ENCODE measurements at regions not wholly inside any gene's neighbourhood (a gene's known extent, or its start where the extent isn't known, plus 50 kb on each side); places are given as distances from the start of the nearest gene placed in this dataset.

GRCh38 chr9:75414371-75415160 lies 326.3 kb downstream of the OSTF1 start:
- DNase-seq (ENCODE audit: low read depth), result no peak
- TF ChIP-seq CTCF (conservative IDR thresholded peaks at IDR 0.05; ENCODE audit: control insufficient read depth, insufficient read depth, low read depth, low read length), result no peak
- H3K4me3 ChIP-seq (ENCODE audit: control insufficient read depth, low read depth, low read length), result no peak overlapping the region

GRCh38 chr9:75417471-75417870 lies 329.2 kb downstream of the OSTF1 start:
- no peak for TF ChIP-seq CTCF (conservative IDR thresholded peaks at IDR 0.05; ENCODE audit: control insufficient read depth, insufficient read depth, low read depth, low read length)
- no peak for DNase-seq (ENCODE audit: low read depth)

GRCh38 chr9:75418518-75418917 lies 330.2 kb downstream of the OSTF1 start:
- DNase-seq (ENCODE audit: low read depth), result no peak
- no peak for TF ChIP-seq CTCF (conservative IDR thresholded peaks at IDR 0.05; ENCODE audit: control insufficient read depth, insufficient read depth, low read depth, low read length)
- no peak overlapping the region for H3K4me3 ChIP-seq (ENCODE audit: control insufficient read depth, low read depth, low read length)

More at GRCh38 chr9:75417471-75417870, 329.2 kb downstream of the OSTF1 start:
- no peak overlapping the region for H3K4me3 ChIP-seq (ENCODE audit: control insufficient read depth, low read depth, low read length)

GRCh38 chr9:75422944-75423522 lies 334.7 kb downstream of the OSTF1 start:
- no peak for DNase-seq (ENCODE audit: low read depth)
- TF ChIP-seq CTCF (conservative IDR thresholded peaks at IDR 0.05; ENCODE audit: control insufficient read depth, insufficient read depth, low read depth, low read length), result no peak

GRCh38 chr9:75429531-75430475 lies 341.5 kb downstream of the OSTF1 start:
- DNase-seq (ENCODE audit: low read depth), result no peak
- no peak for TF ChIP-seq CTCF (conservative IDR thresholded peaks at IDR 0.05; ENCODE audit: control insufficient read depth, insufficient read depth, low read depth, low read length)
- no peak overlapping the region for H3K4me3 ChIP-seq (ENCODE audit: control insufficient read depth, low read depth, low read length)

More at GRCh38 chr9:75422944-75423522, 334.7 kb downstream of the OSTF1 start:
- H3K4me3 ChIP-seq (ENCODE audit: control insufficient read depth, low read depth, low read length), result no peak overlapping the region

GRCh38 chr9:75431375-75431774 lies 343.1 kb downstream of the OSTF1 start:
- no peak for DNase-seq (ENCODE audit: low read depth)
- no peak overlapping the region for H3K4me3 ChIP-seq (ENCODE audit: control insufficient read depth, low read depth, low read length)
- no peak for TF ChIP-seq CTCF (conservative IDR thresholded peaks at IDR 0.05; ENCODE audit: control insufficient read depth, insufficient read depth, low read depth, low read length)

Measured in fibroblast of mammary gland (primary cell).